IPS-18a (cell line): ENCODE measurements at regions not wholly inside any gene's neighbourhood (a gene's known extent, or its start where the extent isn't known, plus 50 kb on each side); places are given as distances from the start of the nearest gene placed in this dataset.

ENCODE experiments used
- H3K27ac ChIP-seq: one replicate; pipeline ENCODE4 v1.5.1; 2013; ENCODE audit warnings: low read length
- H3K27me3 ChIP-seq: one replicate; pipeline ENCODE4 v1.6.1; 2013; ENCODE audit warnings: mild to moderate bottlenecking, low read length; ENCODE audit not compliant: control insufficient read depth, insufficient read depth
- H3K36me3 ChIP-seq: one replicate; pipeline ENCODE4 v1.6.1; 2013; ENCODE audit warnings: low read depth, low read length; ENCODE audit not compliant: control insufficient read depth
- H3K4me1 ChIP-seq: one replicate; pipeline ENCODE4 v1.6.1; 2013; ENCODE audit warnings: low read depth, low read length; ENCODE audit not compliant: control insufficient read depth
- H3K4me3 ChIP-seq: one replicate; pipeline ENCODE4 v1.5.1; 2013; ENCODE audit warnings: low read length
- H3K9ac ChIP-seq: one replicate; pipeline ENCODE4 v1.6.1; 2013; ENCODE audit warnings: mild to moderate bottlenecking, low read length, moderate library complexity
- H3K9me3 ChIP-seq: one replicate; pipeline ENCODE4 v1.6.1; 2013; ENCODE audit warnings: low read depth, low read length; ENCODE audit not compliant: control insufficient read depth

DNA sequence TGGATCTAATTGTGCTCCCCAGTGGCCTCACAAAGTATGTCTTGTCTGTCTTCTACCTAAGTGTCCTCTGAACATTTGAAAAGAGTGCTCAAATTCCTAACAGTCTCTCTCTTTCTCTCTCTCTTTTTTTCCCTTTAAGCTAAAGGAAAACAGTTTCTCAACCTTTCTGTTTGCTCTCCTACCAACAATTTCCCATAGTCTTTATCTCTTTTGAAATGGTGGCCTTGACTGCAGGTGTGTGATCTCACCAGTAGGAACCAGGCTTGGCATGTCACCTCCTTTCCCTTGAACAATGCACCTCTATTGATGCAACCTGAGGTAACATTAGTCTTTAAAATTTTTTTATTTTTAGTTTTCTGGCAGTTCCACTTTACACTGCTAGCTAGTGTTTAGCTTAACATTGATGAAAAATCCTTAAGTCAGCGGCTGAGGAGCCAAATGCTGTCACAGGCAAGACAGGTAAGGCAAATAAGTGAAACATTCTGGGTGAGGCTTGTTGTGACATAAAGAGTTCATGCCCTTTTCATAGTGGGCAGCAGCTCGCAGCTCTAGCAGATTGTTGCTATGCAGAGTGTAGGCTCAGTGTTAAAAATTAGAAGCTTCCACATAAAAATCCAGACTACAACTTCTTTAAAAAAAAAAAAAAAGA lies 273.4 kb downstream of the HAPSTR1 start:
- H3K27me3 ChIP-seq: no peaks in the 10 kb centered on the region
- H3K9ac ChIP-seq: no peak overlapping the region
- no peak overlapping the region for H3K27ac ChIP-seq
- no peaks in the 10 kb centered on the region for H3K4me1 ChIP-seq
- H3K4me3 ChIP-seq: no peak overlapping the region
- no peaks in the 10 kb centered on the region for H3K36me3 ChIP-seq
- H3K9me3 ChIP-seq: no peaks in the 10 kb centered on the region

DNA sequence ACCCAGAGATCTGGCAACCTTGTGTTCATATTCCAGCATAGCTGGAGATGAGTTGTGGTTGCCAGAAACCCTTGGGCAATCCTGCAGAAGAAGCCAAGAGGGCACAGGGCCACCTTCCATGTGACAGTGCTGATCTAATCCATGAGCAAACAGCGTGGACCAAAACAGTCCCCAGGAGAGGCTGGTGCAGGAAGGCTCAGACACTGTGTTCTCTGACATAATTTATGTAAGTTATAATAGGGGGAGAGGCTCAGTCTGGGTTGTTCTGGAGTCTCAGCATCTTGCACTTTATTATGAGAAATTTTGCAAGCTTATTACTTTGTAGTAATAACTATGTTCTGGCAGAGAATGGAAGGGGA lies 273.9 kb downstream of the HAPSTR1 start:
- Histone ChIP-seq H3K9me3 (no peaks in the 10 kb centered on the region), H3K36me3 (no peaks in the 10 kb centered on the region), H3K4me1 (no peaks in the 10 kb centered on the region), H3K4me3 (no peak overlapping the region), H3K9ac (no peak overlapping the region), H3K27me3 (no peaks in the 10 kb centered on the region), H3K27ac (no peak overlapping the region)

DNA sequence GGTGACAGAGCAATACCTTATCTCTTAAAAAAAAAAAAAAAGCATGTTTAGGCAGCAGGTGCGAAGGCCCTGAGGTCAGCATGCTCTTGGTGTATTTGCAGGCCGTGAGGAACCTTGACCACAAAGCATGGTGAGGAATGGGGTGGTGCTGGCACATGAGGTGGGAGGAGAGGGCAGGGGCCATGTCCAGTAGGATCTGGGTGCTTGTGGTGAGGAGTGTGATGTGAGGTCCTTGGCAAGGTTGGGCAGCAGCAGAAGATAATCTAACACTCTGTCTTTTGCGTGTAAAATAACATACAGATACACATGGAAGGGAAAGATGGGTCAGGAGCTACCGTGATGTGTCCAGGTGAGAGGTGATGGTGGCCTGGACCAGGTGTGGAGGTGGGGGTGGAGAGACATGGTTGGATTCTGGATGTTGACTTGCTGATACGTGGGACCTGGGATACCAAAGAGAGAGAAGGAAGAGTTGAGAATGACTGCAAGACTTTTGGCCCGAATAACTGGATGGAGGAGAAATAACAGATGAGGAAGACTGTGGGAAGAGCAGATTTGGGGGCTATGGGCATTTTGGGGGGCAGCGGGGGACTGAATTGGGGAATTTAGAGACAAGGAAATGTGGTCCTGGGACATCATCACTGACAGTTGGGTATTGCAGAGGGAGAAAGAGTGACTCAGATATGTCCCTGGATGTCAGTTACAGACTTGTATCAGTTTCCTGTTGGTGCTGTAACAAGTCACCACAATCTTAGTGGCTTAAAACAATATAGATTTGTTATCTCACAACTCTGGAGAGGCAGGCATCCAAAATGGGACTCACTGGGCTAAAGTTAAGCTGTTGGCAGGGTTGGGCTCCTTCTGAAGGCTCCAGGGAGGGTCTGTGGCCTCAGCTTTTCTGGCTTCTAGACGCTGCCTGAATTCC lies 274.9 kb downstream of the HAPSTR1 start:
- Histone ChIP-seq H3K36me3 (no peaks in the 10 kb centered on the region), H3K9ac (no peak overlapping the region), H3K27ac (no peak overlapping the region), H3K4me1 (no peaks in the 10 kb centered on the region), H3K27me3 (no peaks in the 10 kb centered on the region), H3K9me3 (no peaks in the 10 kb centered on the region), H3K4me3 (no peak overlapping the region)

DNA sequence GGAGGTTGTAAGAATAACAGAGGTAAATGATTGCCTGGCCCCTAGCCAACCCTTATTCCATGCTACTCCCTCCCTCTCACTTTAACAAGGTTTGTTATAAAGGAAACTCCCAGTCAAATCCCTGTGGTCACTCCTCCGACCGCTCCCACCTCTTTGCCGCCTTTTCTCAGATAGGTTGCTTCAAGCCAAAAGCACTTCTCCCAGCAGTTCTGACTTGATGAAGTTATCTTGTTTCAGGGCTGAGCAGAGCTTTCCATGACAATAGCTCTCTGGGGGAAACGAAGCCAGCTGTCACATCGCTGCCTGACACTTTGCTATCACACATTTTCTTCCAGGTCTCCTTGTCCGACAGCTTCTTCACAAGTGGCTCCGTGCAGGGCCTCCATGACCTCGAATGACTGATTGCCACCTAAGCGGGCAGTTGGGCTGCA lies 278.6 kb downstream of the HAPSTR1 start:
- H3K36me3 ChIP-seq: no peaks in the 10 kb centered on the region
- H3K9ac ChIP-seq: no peak overlapping the region
- H3K27me3 ChIP-seq: no peaks in the 10 kb centered on the region
- no peak overlapping the region for H3K27ac ChIP-seq
- no peak overlapping the region for H3K4me3 ChIP-seq
- H3K9me3 ChIP-seq: no peaks in the 10 kb centered on the region
- H3K4me1 ChIP-seq: peaks cover 8% of the 10 kb centered on the region

DNA sequence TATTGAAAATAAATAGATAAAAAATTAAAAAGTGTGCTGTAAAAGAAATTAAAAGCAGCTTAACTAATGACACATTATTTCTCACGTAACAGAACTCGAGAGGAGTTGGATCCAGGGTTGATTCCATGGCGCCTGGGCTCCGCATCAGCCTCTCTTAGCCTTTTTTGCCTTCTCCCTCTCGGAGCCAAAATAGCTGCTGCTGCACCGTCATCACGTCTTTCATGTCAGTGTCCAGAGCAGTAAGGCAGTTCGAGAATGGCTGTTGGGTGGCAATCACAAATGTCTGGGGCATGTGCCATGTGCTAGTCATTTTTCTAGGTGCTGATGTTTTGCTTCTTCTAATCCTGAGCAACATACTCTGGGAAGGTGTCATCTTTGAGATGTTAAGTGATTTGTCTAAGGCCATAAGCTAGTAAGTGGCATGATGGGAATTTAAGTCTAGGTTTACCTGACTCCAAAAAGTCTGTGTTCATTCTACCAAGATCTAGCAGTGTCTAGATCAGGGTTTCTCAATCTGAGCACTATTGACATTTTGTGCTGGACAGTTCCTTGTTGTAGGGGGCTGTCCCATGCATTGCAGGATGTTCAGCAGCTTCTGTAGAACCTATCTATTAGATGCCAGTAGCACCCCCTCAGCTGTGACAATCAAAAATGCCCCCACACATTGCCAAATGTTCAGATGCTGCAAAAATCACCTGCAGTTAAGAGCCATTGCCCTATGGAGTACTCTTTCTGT lies 280.4 kb downstream of the HAPSTR1 start:
- Histone ChIP-seq H3K36me3 (no peaks in the 10 kb centered on the region), H3K27ac (no peak overlapping the region), H3K4me3 (no peak overlapping the region), H3K9me3 (no peaks in the 10 kb centered on the region), H3K27me3 (no peaks in the 10 kb centered on the region), H3K4me1 (peaks cover 8% of the 10 kb centered on the region), H3K9ac (no peak overlapping the region)

DNA sequence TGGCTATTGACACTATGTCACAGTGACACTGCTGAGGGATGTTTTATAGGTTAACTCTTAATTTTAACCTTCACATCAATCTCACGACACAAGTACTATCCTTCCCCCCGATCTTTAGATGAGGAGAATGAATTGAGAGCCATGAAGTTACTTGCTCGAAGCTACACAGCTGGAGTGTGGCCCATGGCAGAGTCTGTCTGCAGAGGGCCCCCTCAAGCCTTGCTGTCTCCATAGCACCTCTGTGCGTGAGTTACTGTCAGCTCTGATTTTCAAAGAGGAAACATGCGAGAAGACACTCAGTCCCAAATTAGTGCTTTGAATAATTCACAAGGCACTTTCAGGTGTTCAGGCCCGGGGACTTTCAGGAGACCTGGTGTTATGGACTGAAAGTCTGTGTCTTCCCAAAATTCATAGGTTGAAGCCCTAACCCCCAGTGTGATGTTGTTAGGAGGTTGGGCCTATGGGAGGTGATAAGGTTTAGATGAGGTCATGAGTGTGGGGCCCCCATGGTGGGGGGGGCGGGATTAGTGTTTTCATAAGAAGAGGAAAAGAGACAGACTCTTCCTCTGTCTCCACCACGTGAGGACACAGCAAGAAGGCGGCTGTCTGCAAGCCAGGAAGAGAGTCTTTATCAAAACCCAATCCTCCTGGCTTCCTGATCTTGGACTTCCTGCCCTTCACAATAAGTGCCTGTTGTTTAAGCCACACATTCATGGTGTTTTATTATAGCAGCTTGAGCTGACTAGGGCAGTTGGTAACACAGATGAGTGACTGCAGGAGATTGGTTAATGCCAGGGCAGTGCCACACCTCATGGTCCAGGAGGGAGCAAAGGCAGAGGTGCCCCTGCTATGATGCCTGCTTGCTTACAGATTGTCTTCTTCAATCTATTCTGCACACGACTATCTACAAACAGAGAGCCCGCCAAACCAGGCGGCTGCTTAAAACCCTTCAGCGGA lies 281.8 kb downstream of the HAPSTR1 start:
- H3K36me3 ChIP-seq: no peaks in the 10 kb centered on the region
- H3K27ac ChIP-seq: no peak overlapping the region
- H3K4me3 ChIP-seq: no peak overlapping the region
- H3K27me3 ChIP-seq: no peaks in the 10 kb centered on the region
- peaks cover 8% of the 10 kb centered on the region for H3K4me1 ChIP-seq
- H3K9ac ChIP-seq: no peak overlapping the region
- no peaks in the 10 kb centered on the region for H3K9me3 ChIP-seq

DNA sequence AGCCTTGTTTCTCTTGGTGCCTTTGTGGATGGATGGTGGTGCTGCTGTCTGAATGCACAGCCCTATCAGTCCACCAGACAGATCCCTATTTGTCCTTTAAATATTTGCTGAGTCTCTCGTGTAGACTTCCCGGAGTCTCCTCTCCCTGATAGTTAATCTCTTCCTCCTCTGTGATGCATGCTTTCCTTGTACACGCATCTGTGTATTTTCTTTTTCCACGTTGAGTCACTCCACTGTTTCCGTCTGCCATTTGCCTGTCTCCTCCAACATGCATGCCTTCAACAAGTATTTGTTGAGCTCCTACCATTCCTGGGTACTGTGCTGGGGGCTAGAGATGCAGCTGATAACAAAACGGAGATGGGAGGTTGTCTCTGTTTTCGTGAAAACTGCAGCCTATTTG lies 282.6 kb downstream of the HAPSTR1 start:
- Histone ChIP-seq H3K36me3 (no peaks in the 10 kb centered on the region), H3K27ac (no peak overlapping the region), H3K4me3 (no peak overlapping the region), H3K4me1 (peaks cover 8% of the 10 kb centered on the region), H3K9me3 (no peaks in the 10 kb centered on the region), H3K27me3 (no peaks in the 10 kb centered on the region), H3K9ac (no peak overlapping the region)

DNA sequence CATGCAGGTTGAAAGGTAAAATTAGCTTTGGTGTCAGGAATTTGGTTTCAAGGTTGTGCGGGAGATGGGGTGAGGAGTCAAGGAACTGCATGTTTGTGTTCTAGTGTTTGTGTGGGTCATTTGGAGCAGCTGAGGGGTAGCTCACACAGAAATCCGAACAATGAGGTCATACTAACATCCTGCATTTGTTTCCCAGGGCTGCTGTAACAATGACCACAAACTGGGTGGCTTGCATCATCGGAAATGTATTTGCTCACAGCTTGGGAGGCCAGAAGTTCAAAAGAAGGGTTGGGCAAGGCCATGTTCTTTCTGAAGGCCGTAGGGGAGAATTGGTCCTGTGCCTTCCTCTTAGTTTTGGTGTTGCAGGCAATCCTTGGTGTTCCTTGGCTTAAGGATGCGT lies 287.4 kb downstream of the HAPSTR1 start:
- no peak overlapping the region for H3K9ac ChIP-seq
- H3K4me1 ChIP-seq: no peaks in the 10 kb centered on the region
- no peak overlapping the region for H3K27ac ChIP-seq
- no peaks in the 10 kb centered on the region for H3K9me3 ChIP-seq
- H3K27me3 ChIP-seq: no peaks in the 10 kb centered on the region
- H3K4me3 ChIP-seq: no peak overlapping the region
- H3K36me3 ChIP-seq: no peaks in the 10 kb centered on the region

DNA sequence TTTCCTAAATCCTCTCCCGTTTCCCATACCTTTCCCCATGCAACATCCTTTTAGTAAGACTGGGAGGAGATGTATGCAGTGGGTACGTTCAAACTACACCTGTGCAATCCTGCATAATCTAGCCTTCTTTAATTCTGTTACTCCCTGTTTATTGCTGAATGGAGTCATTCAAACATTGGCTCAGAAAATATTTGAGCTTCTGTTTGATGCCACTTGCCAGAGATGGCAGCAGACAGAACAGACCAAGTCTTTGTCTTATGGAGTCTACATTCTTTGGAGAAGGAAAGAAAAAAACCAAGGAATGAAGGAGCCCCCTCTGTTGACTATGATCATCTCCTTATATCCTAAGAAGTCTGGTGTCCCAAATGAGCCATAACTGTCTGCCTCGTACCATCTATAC lies 288.8 kb downstream of the HAPSTR1 start:
- Histone ChIP-seq H3K9ac (no peak overlapping the region), H3K27me3 (no peaks in the 10 kb centered on the region), H3K36me3 (no peaks in the 10 kb centered on the region), H3K9me3 (no peaks in the 10 kb centered on the region), H3K4me1 (no peaks in the 10 kb centered on the region), H3K4me3 (no peak overlapping the region), H3K27ac (no peak overlapping the region)

DNA sequence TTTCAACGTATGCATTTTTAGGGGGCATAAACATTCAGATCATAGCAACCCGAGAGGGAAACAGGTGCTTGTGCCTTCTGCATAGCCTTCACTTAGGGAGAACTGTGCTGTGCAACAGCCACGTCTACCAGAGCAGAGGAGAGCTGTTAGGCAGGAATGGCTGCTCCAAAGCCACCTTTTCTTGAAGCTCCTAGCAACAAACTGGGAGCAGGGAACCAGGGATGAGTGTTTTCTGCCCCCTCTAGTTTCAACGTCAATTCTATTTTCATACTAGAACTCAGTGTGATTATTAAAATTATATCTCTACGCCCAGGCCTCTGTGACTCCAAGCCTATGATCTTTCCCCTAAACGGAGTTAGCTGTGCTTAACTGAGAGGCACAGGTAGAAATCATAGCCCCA lies 290.0 kb downstream of the HAPSTR1 start:
- Histone ChIP-seq H3K36me3 (no peaks in the 10 kb centered on the region), H3K27ac (no peak overlapping the region), H3K9ac (no peak overlapping the region)

DNA sequence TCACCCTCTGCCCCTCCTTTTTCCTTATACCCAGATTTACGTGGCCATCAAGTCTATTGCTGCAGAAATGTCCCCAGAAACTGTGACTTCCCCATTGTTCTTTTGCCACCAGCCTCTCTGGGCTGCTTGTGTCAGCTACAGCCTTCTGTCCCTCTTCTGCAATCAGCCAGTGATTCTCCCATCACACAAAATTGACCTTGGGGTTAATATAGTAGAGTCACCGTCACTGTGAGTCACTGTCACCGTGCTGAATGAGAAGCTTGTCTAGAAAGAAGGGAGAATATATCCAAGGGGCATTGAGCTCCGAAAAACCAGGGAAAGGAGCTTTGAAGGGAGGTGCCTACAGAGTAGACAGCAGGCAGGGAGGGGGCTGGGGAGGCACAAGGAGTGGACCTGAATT lies 290.5 kb downstream of the HAPSTR1 start:
- Histone ChIP-seq H3K4me3 (no peak overlapping the region), H3K9me3 (no peaks in the 10 kb centered on the region), H3K4me1 (no peaks in the 10 kb centered on the region), H3K27ac (no peak overlapping the region), H3K36me3 (no peaks in the 10 kb centered on the region), H3K9ac (no peak overlapping the region), H3K27me3 (no peaks in the 10 kb centered on the region)

More for the DNA sequence above, 290.0 kb downstream of the HAPSTR1 start:
- no peaks in the 10 kb centered on the region for H3K9me3 ChIP-seq
- no peak overlapping the region for H3K4me3 ChIP-seq
- H3K4me1 ChIP-seq: no peaks in the 10 kb centered on the region
- H3K27me3 ChIP-seq: no peaks in the 10 kb centered on the region
